WTC11 (cell line): ENCODE measurements at regions not wholly inside any gene's neighbourhood (a gene's known extent, or its start where the extent isn't known, plus 50 kb on each side); places are given as distances from the start of the nearest gene placed in this dataset.
"Not testable (repeated sequence)": the region's sequence is repeated elsewhere in the genome, so short reads cannot be mapped to it uniquely, and the experiment has no call there.

Experiments
- ATAC-seq: fragments of 200-7000 bp; cut with Tn5 transposase; 2 replicates; pipeline ENCODE4 v1.10.0; 2021; ENCODE audit warnings: mild to moderate bottlenecking, moderate library complexity
- CTCF ChIA-PET: fragments of 300-600 bp; sonication (Branson Sonifier 250); formaldehyde crosslinking; loops from one replicate; lab custom pipeline; 2021; ENCODE audit warnings: antibody characterized with exemption; lab: Charles Lee
- POLR2A ChIA-PET: fragments of 350-600 bp; sonication (Branson Sonifier 250); formaldehyde crosslinking; loops from one replicate; lab custom pipeline; 2021; ENCODE audit warnings: antibody characterized with exemption; lab: Charles Lee
- DNase-seq: peaks from one replicate; pipeline ENCODE4 v3.0.0; 2021; ENCODE audit warnings: low spot score
- H3K27ac Mint-ChIP-seq: 2 replicates; pipeline ENCODE4 v1.8.0; 2021; ENCODE audit warnings: mixed read lengths
- H3K27me3 Mint-ChIP-seq: 2 replicates; pipeline ENCODE4 v1.8.0; 2021; ENCODE audit warnings: low read depth, mild to moderate bottlenecking, moderate library complexity, mixed read lengths
- H3K36me3 Mint-ChIP-seq: 2 replicates; pipeline ENCODE4 v1.8.0; 2021; ENCODE audit warnings: mixed read lengths
- H3K4me1 Mint-ChIP-seq: 2 replicates; pipeline ENCODE4 v1.8.0; 2022; ENCODE audit warnings: mixed read lengths
- H3K4me3 Mint-ChIP-seq: 2 replicates; pipeline ENCODE4 v1.8.0; 2021; ENCODE audit warnings: mild to moderate bottlenecking, moderate library complexity, mixed read lengths
- H3K9me3 Mint-ChIP-seq: 2 replicates; pipeline ENCODE4 v1.8.0; 2021; ENCODE audit warnings: mixed read lengths
- AFF4 ChIP-seq: sonication (generic); formaldehyde crosslinking; IDR thresholded peaks from 2 replicates; pipeline ENCODE4 v1.8.1; 2023; ENCODE audit warnings: mild to moderate bottlenecking, missing genetic modification reagents, borderline replicate concordance
- CTCF ChIP-seq: fragments of 200-600 bp; IDR thresholded peaks from 2 replicates; pipeline ENCODE4 v1.8.0; 2022; ENCODE audit warnings: antibody characterized with exemption
- ETV6 ChIP-seq: sonication (generic); formaldehyde crosslinking; IDR thresholded peaks from 2 replicates; pipeline ENCODE4 v1.8.1; 2022; ENCODE audit warnings: mild to moderate bottlenecking, missing genetic modification reagents
- FOXJ3 ChIP-seq: sonication (generic); formaldehyde crosslinking; IDR thresholded peaks from 2 replicates; pipeline ENCODE4 v1.9.0; 2021; ENCODE audit warnings: missing genetic modification reagents, mild to moderate bottlenecking, borderline replicate concordance
- HMGA2 ChIP-seq: fragments of 250-450 bp; sonication (Bioruptor Pico); IDR thresholded peaks from 2 replicates; pipeline ENCODE4 v1.4.0; 2021; ENCODE audit warnings: mild to moderate bottlenecking, moderate library complexity
- PRRX2 ChIP-seq: fragments of 250-450 bp; sonication (Bioruptor Pico); IDR thresholded peaks from 2 replicates; pipeline ENCODE4 v1.8.0; 2021; ENCODE audit warnings: mild to moderate bottlenecking
- SP1 ChIP-seq: sonication (generic); formaldehyde crosslinking; conservative IDR thresholded peaks from 2 replicates; pipeline ENCODE4 v1.8.1; 2022; ENCODE audit warnings: missing genetic modification reagents
- STAT6 ChIP-seq: sonication (generic); formaldehyde crosslinking; conservative IDR thresholded peaks from 2 replicates; pipeline ENCODE4 v1.8.1; 2023; ENCODE audit warnings: mild to moderate bottlenecking, low read depth, missing genetic modification reagents, moderate library complexity
- ZBTB21 ChIP-seq: sonication (generic); formaldehyde crosslinking; IDR thresholded peaks from 2 replicates; pipeline ENCODE4 v1.8.1; 2023; ENCODE audit warnings: mild to moderate bottlenecking, missing genetic modification reagents, borderline replicate concordance
- ZNF138 ChIP-seq: sonication (generic); formaldehyde crosslinking; conservative IDR thresholded peaks from 2 replicates; pipeline ENCODE4 v1.8.1; 2022; ENCODE audit warnings: mild to moderate bottlenecking, moderate library complexity, missing genetic modification reagents
- ZNF219 ChIP-seq: sonication (generic); formaldehyde crosslinking; IDR thresholded peaks from 2 replicates; pipeline ENCODE4 v1.8.0; 2023; ENCODE audit warnings: missing genetic modification reagents, mild to moderate bottlenecking, borderline replicate concordance
- ZNF281 ChIP-seq: sonication (generic); formaldehyde crosslinking; IDR thresholded peaks from 2 replicates; pipeline ENCODE4 v1.8.0; 2023; ENCODE audit warnings: mild to moderate bottlenecking, missing genetic modification reagents
- ZNF396 ChIP-seq: fragments of 250-450 bp; sonication (Bioruptor Pico); IDR thresholded peaks from 2 replicates; pipeline ENCODE4 v1.8.0; 2021; ENCODE audit warnings: mild to moderate bottlenecking, moderate library complexity, borderline replicate concordance
- ZNF512 ChIP-seq: sonication (generic); formaldehyde crosslinking; IDR thresholded peaks from 2 replicates; pipeline ENCODE4 v1.8.1; 2022; ENCODE audit warnings: missing genetic modification reagents, borderline replicate concordance

GRCh38 chr7:42639930-42640329 lies 271.9 kb downstream of the C7orf25 start (continued):
- TF ChIP-seq FOXJ3 (CRISPR knock-in tag): no peak
- TF ChIP-seq AFF4 (CRISPR knock-in tag): no peak
- TF ChIP-seq ZNF396 (CRISPR knock-in tag): no peak
- TF ChIP-seq ETV6 (CRISPR knock-in tag): no peak
- no peak for TF ChIP-seq ZNF138 (CRISPR knock-in tag)

GRCh38 chr7:42636380-42636779 lies 275.5 kb downstream of the C7orf25 start:
- ATAC-seq, H3K36me3 Mint-ChIP-seq, DNase-seq, H3K4me1 Mint-ChIP-seq, H3K4me3 Mint-ChIP-seq, H3K27ac Mint-ChIP-seq, H3K9me3 Mint-ChIP-seq, H3K27me3 Mint-ChIP-seq: not testable (repeated sequence)
- ChIA-PET CTCF (interaction anchor here (1.3 kb wide), 2 partner anchors 18 to 696 kb away, joined by 3 to 4 read pairs; no protein-coding TSS in a partner anchor), POLR2A (interaction anchor here (0.6 kb wide), 1 partner anchor 12 kb away, joined by 3 read pairs; no protein-coding TSS in a partner anchor)

GRCh38 chr7:42628054-42628453 lies 283.8 kb downstream of the C7orf25 start:
- ATAC-seq: no peak
- Mint-ChIP-seq H3K4me1 (no peaks in the 10 kb centered on the region), H3K4me3 (no peak overlapping the region), H3K36me3 (no peaks in the 10 kb centered on the region), H3K9me3 (peaks cover 3% of the 10 kb centered on the region; the same call in 1 of the 2 replicates), H3K27me3 (no peaks in the 10 kb centered on the region), H3K27ac (no peak overlapping the region)
- TF ChIP-seq PRRX2 (CRISPR knock-in tag) (no peak), CTCF (no peak), ZBTB21 (CRISPR knock-in tag) (no peak), HMGA2 (CRISPR knock-in tag) (no peak)
- DNase-seq: no peak
- ChIA-PET POLR2A (no interaction called here), CTCF (no interaction called here)

GRCh38 chr7:42627626-42628025 lies 284.2 kb downstream of the C7orf25 start:
- DNase-seq (no peak), ATAC-seq (no peak)
- no peaks in the 10 kb centered on the region for H3K36me3 Mint-ChIP-seq
- peaks cover 3% of the 10 kb centered on the region; the same call in 1 of the 2 replicates for H3K9me3 Mint-ChIP-seq
- H3K4me3 Mint-ChIP-seq: no peak overlapping the region
- CTCF ChIA-PET: no interaction called here
- 0 out of 2 replicates have a peak, but pooled peaks cover under 1% of the 10 kb centered on the region for H3K4me1 Mint-ChIP-seq
- H3K27ac Mint-ChIP-seq: no peak overlapping the region
- POLR2A ChIA-PET: no interaction called here
- no peaks in the 10 kb centered on the region for H3K27me3 Mint-ChIP-seq
- TF ChIP-seq SP1 (CRISPR knock-in tag) (no peak), ZNF281 (CRISPR knock-in tag) (no peak), STAT6 (no peak), ZNF512 (CRISPR knock-in tag) (no peak), ZNF219 (CRISPR knock-in tag) (no peak)
